ENCODE measurements at regions not wholly inside any gene's neighbourhood (a gene's known extent, or its start where the extent isn't known, plus 50 kb on each side); places are given as distances from the start of the nearest gene placed in this dataset.

GRCh38 chr1:55957276-55957675 is 622.1 kb downstream of the PLPP3 start (continued):
- no peak for TF ChIP-seq CHD2 (IDR thresholded peaks at IDR 0.05; ENCODE audit: low read length)
- TF ChIP-seq JUN (IDR thresholded peaks at IDR 0.05; ENCODE audit: low read depth, low read length), result no peak
- no peak for TF ChIP-seq ASH2L (IDR thresholded peaks at IDR 0.05; ENCODE audit: low read length)
- TF ChIP-seq ZNF274 (IDR thresholded peaks at IDR 0.05; ENCODE audit: borderline replicate concordance, extremely low read depth, low read length), result no peak
- no peak for TF ChIP-seq RBBP5 (IDR thresholded peaks at IDR 0.05; ENCODE audit: borderline replicate concordance, low read depth, low read length)
